C1 segment of cervical spinal cord (tissue), 14 donors: ENCODE measurements at regions not wholly inside any gene's neighbourhood (a gene's known extent, or its start where the extent isn't known, plus 50 kb on each side); places are given as distances from the start of the nearest gene placed in this dataset.
"Not testable (repeated sequence)": the region's sequence is repeated elsewhere in the genome, so short reads cannot be mapped to it uniquely, and the experiment has no call there.

Experiments used
- DNase-seq, 14 donors: peaks; one replicate each; lab custom pipeline; 2025; lab: John Stamatoyannopoulos, UW

GRCh38 chr3:197431346-197431910, 124.3 kb downstream of the BDH1 start:
- DNase-seq, result no peak

GRCh38 chr3:197430934-197431333, 124.8 kb downstream of the BDH1 start:
- DNase-seq, result no peak

GRCh38 chr3:197430502-197430901, 125.3 kb downstream of the BDH1 start:
- no peak for DNase-seq

GRCh38 chr3:197428952-197429351, 126.8 kb downstream of the BDH1 start:
- no peak for DNase-seq

GRCh38 chr3:197428117-197428801, 127.5 kb downstream of the BDH1 start:
- no peak for DNase-seq

- DNase-seq, result no peak
These were observed 128.6 kb upstream of the DLG1 start for GRCh38 chr3:197427021-197427420.

- no peak for DNase-seq
These were observed 127.7 kb upstream of the DLG1 start for GRCh38 chr3:197426121-197426566.

GRCh38 chr3:197425485-197426120, 127.2 kb upstream of the DLG1 start:
- DNase-seq, result no peak

GRCh38 chr3:197424674-197425484, 126.5 kb upstream of the DLG1 start:
- DNase-seq, result no peak

- no peak for DNase-seq
These were observed 125.9 kb upstream of the DLG1 start for GRCh38 chr3:197424266-197424665.

GRCh38 chr3:197423376-197423775, 125.0 kb upstream of the DLG1 start:
- no peak for DNase-seq

GRCh38 chr3:197422506-197422905, 124.1 kb upstream of the DLG1 start:
- no peak for DNase-seq

GRCh38 chr3:197421021-197421420, 122.6 kb upstream of the DLG1 start:
- no peak for DNase-seq

GRCh38 chr3:197420566-197420965, 122.2 kb upstream of the DLG1 start:
- no peak for DNase-seq

GRCh38 chr3:197420115-197420514, 121.7 kb upstream of the DLG1 start:
- no peak for DNase-seq

GRCh38 chr3:197419696-197420095, 121.3 kb upstream of the DLG1 start:
- no peak for DNase-seq

- no peak for DNase-seq
These were observed 119.7 kb upstream of the DLG1 start for GRCh38 chr3:197417911-197418618.

- no peak for DNase-seq
These were observed 119.0 kb upstream of the DLG1 start for GRCh38 chr3:197417441-197417840.

GRCh38 chr3:197411899-197412298, 113.5 kb upstream of the DLG1 start:
- not testable (repeated sequence) for DNase-seq

- DNase-seq, result not testable (repeated sequence)
These were observed 111.8 kb upstream of the DLG1 start for GRCh38 chr3:197410170-197410569.

- no peak for DNase-seq
These were observed 110.0 kb upstream of the DLG1 start for GRCh38 chr3:197408177-197408957.
